Coronary artery (tissue), 2 donors: ENCODE measurements at regions not wholly inside any gene's neighbourhood (a gene's known extent, or its start where the extent isn't known, plus 50 kb on each side); places are given as distances from the start of the nearest gene placed in this dataset.

ENCODE experiments used
- DNase-seq: peaks from one replicate; pipeline ENCODE4 v3.0.0-alpha.2; 2017; ENCODE audit warnings: low spot score
- H3K27ac ChIP-seq, 2 donors: fragments of 200-600 bp; sonication (generic); one replicate each; pipeline ENCODE4 v1.5.1; 2016 to 2019
- H3K4me3 ChIP-seq: fragments of 200-600 bp; sonication (generic); 2 replicates; pipeline ENCODE4 v1.5.1; 2016; ENCODE audit warnings: mild to moderate bottlenecking, moderate library complexity
- TF ChIP-seq, protein P1 (sequence below): fragments of 200-600 bp; sonication (generic); IDR thresholded peaks from one replicate; pipeline ENCODE4 v1.5.1; 2019; ENCODE audit warnings: antibody characterized with exemption

DNA sequence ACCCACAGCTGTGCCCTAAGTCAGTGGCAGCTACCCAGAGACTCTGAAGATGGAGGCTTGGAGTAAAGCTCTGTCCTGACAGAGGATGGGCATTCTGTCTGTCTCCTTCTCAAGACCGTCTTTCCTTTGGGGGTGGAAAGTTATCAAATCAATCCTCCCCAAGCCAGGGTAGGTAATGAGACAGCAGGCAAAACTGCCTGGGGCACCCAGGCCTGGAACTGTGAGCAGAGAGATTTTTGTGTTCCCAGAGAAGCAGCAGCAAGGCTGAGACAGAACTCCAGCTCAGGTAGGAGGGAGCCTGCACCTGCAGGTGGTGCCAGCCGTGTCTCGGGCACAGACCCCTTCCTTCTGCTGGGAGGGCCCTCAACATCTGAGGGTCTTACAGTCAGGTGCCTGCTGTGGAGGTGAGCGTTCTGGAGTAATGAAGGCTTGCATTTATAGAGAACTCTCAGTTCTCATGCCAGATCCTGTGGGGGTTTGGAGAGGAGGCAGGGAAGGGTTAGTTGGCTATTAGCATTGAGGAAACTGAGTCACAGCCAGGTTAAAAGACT, 95.6 kb downstream of the RIPK4 start:
- Histone ChIP-seq H3K4me3 (no peak overlapping the region), H3K27ac (no peak overlapping the region)
- TF ChIP-seq, protein P1, sequence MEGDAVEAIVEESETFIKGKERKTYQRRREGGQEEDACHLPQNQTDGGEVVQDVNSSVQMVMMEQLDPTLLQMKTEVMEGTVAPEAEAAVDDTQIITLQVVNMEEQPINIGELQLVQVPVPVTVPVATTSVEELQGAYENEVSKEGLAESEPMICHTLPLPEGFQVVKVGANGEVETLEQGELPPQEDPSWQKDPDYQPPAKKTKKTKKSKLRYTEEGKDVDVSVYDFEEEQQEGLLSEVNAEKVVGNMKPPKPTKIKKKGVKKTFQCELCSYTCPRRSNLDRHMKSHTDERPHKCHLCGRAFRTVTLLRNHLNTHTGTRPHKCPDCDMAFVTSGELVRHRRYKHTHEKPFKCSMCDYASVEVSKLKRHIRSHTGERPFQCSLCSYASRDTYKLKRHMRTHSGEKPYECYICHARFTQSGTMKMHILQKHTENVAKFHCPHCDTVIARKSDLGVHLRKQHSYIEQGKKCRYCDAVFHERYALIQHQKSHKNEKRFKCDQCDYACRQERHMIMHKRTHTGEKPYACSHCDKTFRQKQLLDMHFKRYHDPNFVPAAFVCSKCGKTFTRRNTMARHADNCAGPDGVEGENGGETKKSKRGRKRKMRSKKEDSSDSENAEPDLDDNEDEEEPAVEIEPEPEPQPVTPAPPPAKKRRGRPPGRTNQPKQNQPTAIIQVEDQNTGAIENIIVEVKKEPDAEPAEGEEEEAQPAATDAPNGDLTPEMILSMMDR: no peak
- DNase-seq: no peak

DNA sequence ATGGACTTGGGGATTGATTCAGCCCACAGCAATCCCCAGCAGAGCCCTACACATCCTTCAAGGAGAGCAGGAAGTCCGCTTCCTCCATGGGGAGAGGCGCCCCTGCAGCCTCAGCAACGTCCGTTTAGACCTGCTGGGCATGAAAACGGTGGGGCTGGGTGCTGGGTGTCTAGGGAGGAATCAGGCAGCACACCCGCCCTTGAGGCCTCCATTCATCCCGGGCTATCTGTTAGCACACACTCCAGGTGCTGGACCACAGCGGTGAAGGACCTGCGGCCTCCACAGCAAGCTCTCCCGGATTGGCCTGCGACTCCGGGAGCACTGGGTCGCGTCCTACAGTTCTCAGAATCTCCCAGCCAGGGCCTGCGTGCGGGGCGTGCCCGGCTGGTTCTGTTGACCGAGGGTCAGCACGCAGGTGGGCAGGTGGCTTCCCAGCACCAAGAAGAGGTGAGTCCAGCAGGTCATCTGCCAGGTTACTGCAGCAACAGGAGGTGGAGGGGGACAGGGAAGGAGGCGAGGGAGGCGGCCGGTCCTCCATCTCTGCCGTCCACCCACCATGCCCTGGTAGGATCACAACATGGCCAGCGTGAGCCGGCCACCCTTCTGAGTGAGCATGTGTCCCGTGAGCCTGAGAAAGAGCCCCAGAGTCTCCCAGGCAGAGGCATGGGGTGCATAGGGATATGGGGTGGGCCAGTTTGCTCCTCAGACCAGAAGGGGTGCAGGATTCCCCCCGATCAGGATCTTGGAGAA, 96.6 kb downstream of the RIPK4 start:
- Histone ChIP-seq H3K27ac (no peak overlapping the region), H3K4me3 (no peak overlapping the region)
- TF ChIP-seq, protein P1: no peak
- DNase-seq: no peak

DNA sequence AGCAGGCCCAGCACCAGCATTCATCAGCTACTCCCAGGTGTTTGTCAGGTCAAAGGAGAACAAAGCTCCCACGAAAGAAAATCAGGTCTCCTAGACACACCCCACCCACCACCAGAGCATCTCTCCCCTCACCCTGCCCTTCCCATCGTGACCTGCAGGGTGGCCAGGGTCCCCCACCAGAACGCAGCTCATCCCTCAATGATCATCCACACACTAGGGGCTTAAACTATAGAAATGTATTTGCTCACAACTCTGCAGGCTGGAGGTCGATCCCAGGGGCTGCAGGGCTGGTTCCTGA, 97.4 kb downstream of the RIPK4 start:
- no peak overlapping the region for H3K27ac ChIP-seq
- TF ChIP-seq, protein P1: no peak
- DNase-seq: no peak
- no peak overlapping the region for H3K4me3 ChIP-seq

DNA sequence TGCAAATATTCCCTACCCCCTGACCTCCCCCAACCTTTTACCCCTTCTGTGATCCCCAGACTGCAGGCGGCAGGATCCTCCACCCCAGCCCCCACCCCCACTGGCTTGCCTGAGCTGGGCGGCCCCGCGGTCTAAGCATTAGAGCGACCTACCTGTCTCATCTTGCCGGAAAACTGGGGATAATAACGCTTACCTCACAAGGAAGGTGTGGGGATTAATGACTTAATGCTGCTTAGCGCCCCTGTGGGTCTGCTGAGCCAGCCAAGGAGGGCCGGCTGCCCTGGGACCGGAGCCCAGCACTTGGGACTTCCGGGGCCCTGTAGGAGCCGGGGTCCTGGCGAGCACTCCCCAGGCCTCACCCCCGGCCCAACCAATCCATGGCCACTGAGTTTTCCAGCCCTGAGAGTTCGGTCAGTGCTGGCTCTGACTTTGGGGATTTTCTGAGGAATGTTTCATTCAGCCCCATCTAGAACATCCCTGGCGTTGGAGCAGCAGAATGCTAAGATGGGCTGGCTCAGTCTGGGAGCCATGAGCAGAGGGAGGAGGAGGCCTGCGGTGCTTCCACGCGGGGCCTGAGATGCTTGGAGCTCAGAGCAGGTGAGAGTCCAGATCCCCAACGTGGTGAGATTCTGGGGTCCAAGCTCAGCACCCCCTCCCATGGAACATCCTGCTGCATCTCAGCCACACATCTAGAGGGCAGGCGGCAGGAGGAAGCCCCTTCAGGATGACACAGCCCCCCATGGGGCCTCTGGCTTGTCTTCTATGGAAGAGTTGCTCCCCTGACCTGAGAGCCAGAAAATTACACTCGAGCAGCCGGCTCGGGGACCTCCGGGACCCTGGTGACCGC, 97.9 kb downstream of the RIPK4 start:
- TF ChIP-seq, protein P1: no peak
- Histone ChIP-seq H3K4me3 (no peak overlapping the region), H3K27ac (no peak overlapping the region)
- peak; percentile 45 for DNase-seq

DNA sequence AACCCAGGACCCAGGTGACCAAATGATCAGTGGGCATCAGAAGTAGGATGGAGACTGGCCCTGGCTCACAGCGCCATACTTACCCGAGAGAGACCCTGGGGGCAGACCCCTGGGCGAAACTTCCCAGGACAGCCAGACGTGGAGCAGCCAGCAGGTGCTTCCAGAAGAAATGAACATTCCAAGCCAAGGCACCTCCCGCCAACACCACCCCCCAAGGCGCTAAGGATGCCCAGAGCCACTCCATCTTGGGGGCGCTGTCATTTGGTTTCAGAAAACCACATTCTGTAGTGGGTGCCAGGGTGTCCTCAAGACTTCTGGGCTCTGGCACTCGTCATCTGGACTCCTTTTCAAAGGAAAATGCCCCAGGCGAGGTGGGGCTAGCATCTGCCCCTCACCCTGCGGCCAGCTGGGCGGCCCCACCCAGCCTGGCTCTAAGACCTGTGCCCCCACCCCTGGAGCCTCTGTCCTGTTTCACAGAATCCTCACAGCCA, 98.8 kb downstream of the RIPK4 start:
- H3K27ac ChIP-seq: no peak overlapping the region
- DNase-seq: peak; percentile 69
- TF ChIP-seq, protein P1: no peak
- no peak overlapping the region for H3K4me3 ChIP-seq

DNA sequence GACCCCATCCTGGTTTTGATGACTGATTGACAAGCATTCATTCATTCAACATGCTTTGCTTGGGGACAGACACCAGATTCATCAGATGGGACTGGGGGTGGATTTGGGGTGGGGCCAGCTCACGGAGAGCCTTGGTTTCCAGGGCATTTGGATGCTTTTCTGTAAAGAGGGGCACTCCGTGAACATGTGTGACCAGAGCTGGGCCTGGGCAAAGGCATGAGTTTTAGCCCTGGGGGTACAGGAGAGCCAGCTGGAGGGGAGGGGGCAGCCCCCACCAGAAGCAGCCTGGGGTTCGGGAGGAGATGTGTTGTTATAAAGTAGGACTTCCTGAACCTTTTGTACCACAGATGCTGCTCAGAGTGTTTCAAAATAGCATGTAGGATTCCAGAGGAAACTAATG, 99.7 kb downstream of the RIPK4 start:
- TF ChIP-seq, protein P1: no peak
- H3K27ac ChIP-seq: peak overlapping the region in 1 of 2 donors; percentile 5

More for the DNA sequence above, 99.7 kb downstream of the RIPK4 start:
- H3K4me3 ChIP-seq: no peak overlapping the region
- DNase-seq: peak; percentile 55
